ENCODE measurements at regions not wholly inside any gene's neighbourhood (a gene's known extent, or its start where the extent isn't known, plus 50 kb on each side); places are given as distances from the start of the nearest gene placed in this dataset.

DNA sequence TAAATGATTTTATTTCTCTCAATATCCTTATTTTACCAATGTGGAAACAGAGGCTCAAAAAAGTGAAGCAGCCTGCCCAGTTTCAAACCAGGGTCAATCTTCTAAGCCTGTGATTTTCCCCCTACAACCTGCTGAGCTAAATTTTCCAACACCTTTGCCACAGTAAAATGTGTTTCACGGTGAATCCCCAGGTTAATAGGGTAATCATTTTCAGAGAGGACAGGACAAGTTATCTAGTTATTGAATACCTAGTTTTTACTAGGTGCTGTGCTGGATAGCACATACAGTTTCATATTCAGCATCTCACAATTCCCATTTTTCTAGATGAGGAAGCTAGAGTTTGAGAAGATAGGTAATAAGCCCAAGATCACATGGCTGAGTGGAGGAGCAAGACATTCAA, 236.6 kb downstream of the PTH2R start:
- TF ChIP-seq POLR2A (IDR thresholded peaks at IDR 0.05), result no peak
- no peak for TF ChIP-seq CTCF (IDR thresholded peaks at IDR 0.05)
